Gastrocnemius medialis (tissue), 4 donors: ENCODE measurements at regions not wholly inside any gene's neighbourhood (a gene's known extent, or its start where the extent isn't known, plus 50 kb on each side); places are given as distances from the start of the nearest gene placed in this dataset.
"Not testable (repeated sequence)": the region's sequence is repeated elsewhere in the genome, so short reads cannot be mapped to it uniquely, and the experiment has no call there.

Source experiments
- ATAC-seq, 2 donors: fragments of 150-250 bp; one replicate each; pipeline ENCODE4 v1.9.1; 2016
- DNase-seq, 2 donors: peaks; one replicate each; pipeline ENCODE4 v3.0.0-alpha.2; 2019
- H3K27ac ChIP-seq, 4 donors: fragments of 200-600 bp; sonication (generic); 1 replicate in 1 of 4; 2 replicates in 3 of 4; pipeline ENCODE4 v1.5.1; 2016 to 2018; ENCODE audit warnings: mild to moderate bottlenecking in 2 of 4, moderate library complexity in 1 of 4
- H3K27me3 ChIP-seq, 3 donors: fragments of 200-600 bp; sonication (generic) in 2 of 3; 1 replicate in 1 of 3; 2 replicates in 2 of 3; pipeline versions ENCODE4 v1.5.1 to v1.6.0; 2016 to 2019; ENCODE audit warnings: mild to moderate bottlenecking in 1 of 3, moderate library complexity in 1 of 3
- H3K36me3 ChIP-seq, 2 donors: fragments of 200-600 bp; sonication (generic) in 1 of 2; one replicate each; pipeline ENCODE4 v1.5.1; 2017 to 2018
- H3K4me1 ChIP-seq, 2 donors: fragments of 200-600 bp; sonication (generic) in 1 of 2; one replicate each; pipeline ENCODE4 v1.5.1; 2016 to 2017; ENCODE audit warnings: mild to moderate bottlenecking in 2 of 2
- H3K4me3 ChIP-seq, 4 donors: fragments of 200-600 bp; sonication (generic) in 3 of 4; 1 replicate in 1 of 4; 2 replicates in 3 of 4; pipeline ENCODE4 v1.5.1; 2016 to 2019; ENCODE audit warnings: mild to moderate bottlenecking in 2 of 4
- H3K9me3 ChIP-seq, 3 donors: fragments of 200-600 bp; sonication (generic) in 2 of 3; 1 replicate in 1 of 3; 2 replicates in 2 of 3; pipeline ENCODE4 v1.5.1; 2016 to 2019
- CTCF ChIP-seq, 5 experiments: fragments of 450-650 bp in 3 of 5; fragments of 200-600 bp in 2 of 5; sonication (generic) in 2 of 5; IDR thresholded peaks in 4 of 5; conservative IDR thresholded peaks in 1 of 5; 1 replicate in 4 of 5; 2 replicates in 1 of 5; pipeline ENCODE4 v1.5.1; 2016 to 2019; ENCODE audit warnings: antibody characterized with exemption in 5 of 5, mild to moderate bottlenecking in 3 of 5, moderate library complexity in 3 of 5
- POLR2A ChIP-seq, 2 donors: fragments of 450-650 bp; IDR thresholded peaks; one replicate each; pipeline ENCODE4 v1.6.1; 2017; ENCODE audit warnings: antibody characterized with exemption in 2 of 2, mild to moderate bottlenecking in 2 of 2, moderate library complexity in 2 of 2
- in situ Hi-C, 4 donors: fragments of 200-750 bp; cut with MboI; loops; one replicate each; pipeline versions ENCODE4 v1.15.0 to v1.8.0; 2017; ENCODE audit warnings: low sequenced_read_pairs in 4 of 4
- intact Hi-C: fragments of 100-400 bp; cut with DNase I; formaldehyde crosslinking; loops from one replicate; pipeline ENCODE4 v1.15.1; 2023; ENCODE audit warnings: low total_unique reads

- Histone ChIP-seq H3K27me3 (peaks cover 3 to 5% (median 4%) of the 10 kb centered on the region in 3 donors), H3K4me3 (no peak overlapping the region), H3K4me1 (no peaks in the 10 kb centered on the region), H3K27ac (no peak overlapping the region), H3K36me3 (no peaks in the 10 kb centered on the region), H3K9me3 (no peaks in the 10 kb centered on the region)
- TF ChIP-seq POLR2A (IDR thresholded peaks at IDR 0.05) (no peak), CTCF (IDR thresholded peaks at IDR 0.05 in 4 of 5, conservative IDR thresholded peaks at IDR 0.05 in 1 of 5) (no peak)
- intact Hi-C loops (no loop called here), in situ Hi-C loops (no loop called here)
- DNase-seq, result no peak
- ATAC-seq, result no peak
These were observed 59.9 kb downstream of the FOXA2 start for GRCh38 chr20:22524393-22525015.

- peaks cover 2 to 4% (median 3%) of the 10 kb centered on the region in 3 donors for H3K27me3 ChIP-seq
- H3K4me3 ChIP-seq, result no peak overlapping the region
- H3K4me1 ChIP-seq, result no peaks in the 10 kb centered on the region
- TF ChIP-seq POLR2A (IDR thresholded peaks at IDR 0.05) (no peak), CTCF (IDR thresholded peaks at IDR 0.05 in 4 of 5, conservative IDR thresholded peaks at IDR 0.05 in 1 of 5) (no peak)
- ATAC-seq, result no peak
- in situ Hi-C loops, result no loop called here
- no peaks in the 10 kb centered on the region for H3K36me3 ChIP-seq
- H3K27ac ChIP-seq, result no peak overlapping the region
- intact Hi-C loops, result no loop called here
- H3K9me3 ChIP-seq, result no peaks in the 10 kb centered on the region
- no peak for DNase-seq
These were observed 60.6 kb downstream of the FOXA2 start for GRCh38 chr20:22523499-22524392.

- no peak for ATAC-seq
- no peaks in the 10 kb centered on the region for H3K9me3 ChIP-seq
- TF ChIP-seq POLR2A (IDR thresholded peaks at IDR 0.05), result no peak
- no peak for TF ChIP-seq CTCF (IDR thresholded peaks at IDR 0.05 in 4 of 5, conservative IDR thresholded peaks at IDR 0.05 in 1 of 5)
- no peaks in the 10 kb centered on the region for H3K4me1 ChIP-seq
- peaks cover 2 to 4% (median 3%) of the 10 kb centered on the region in 3 donors for H3K27me3 ChIP-seq
- no peak overlapping the region for H3K4me3 ChIP-seq
- no peak for DNase-seq
- H3K36me3 ChIP-seq, result no peaks in the 10 kb centered on the region
- intact Hi-C loops, result no loop called here
- in situ Hi-C loops, result no loop called here
- H3K27ac ChIP-seq, result no peak overlapping the region
These were observed 61.3 kb downstream of the FOXA2 start for GRCh38 chr20:22523128-22523498.

GRCh38 chr20:22522701-22523100 is 61.7 kb downstream of the FOXA2 start:
- H3K27ac ChIP-seq, result no peak overlapping the region
- peaks cover 2 to 4% (median 3%) of the 10 kb centered on the region in 3 donors for H3K27me3 ChIP-seq
- DNase-seq (no peak), ATAC-seq (no peak)
- H3K4me1 ChIP-seq, result no peaks in the 10 kb centered on the region
- no peak overlapping the region for H3K4me3 ChIP-seq
- intact Hi-C loops (no loop called here), in situ Hi-C loops (no loop called here)
- TF ChIP-seq CTCF (IDR thresholded peaks at IDR 0.05 in 4 of 5, conservative IDR thresholded peaks at IDR 0.05 in 1 of 5) (no peak), POLR2A (IDR thresholded peaks at IDR 0.05) (no peak)
- no peaks in the 10 kb centered on the region for H3K9me3 ChIP-seq
- no peaks in the 10 kb centered on the region for H3K36me3 ChIP-seq

GRCh38 chr20:22521940-22522339 is 62.4 kb downstream of the FOXA2 start:
- H3K4me1 ChIP-seq, H3K27me3 ChIP-seq, intact Hi-C loops, H3K4me3 ChIP-seq, H3K36me3 ChIP-seq, ATAC-seq, in situ Hi-C loops, DNase-seq, H3K27ac ChIP-seq, H3K9me3 ChIP-seq: not testable (repeated sequence)
